ENCODE measurements at regions not wholly inside any gene's neighbourhood (a gene's known extent, or its start where the extent isn't known, plus 50 kb on each side); places are given as distances from the start of the nearest gene placed in this dataset.
"Not testable (repeated sequence)": the region's sequence is repeated elsewhere in the genome, so short reads cannot be mapped to it uniquely, and the experiment has no call there.

DNA sequence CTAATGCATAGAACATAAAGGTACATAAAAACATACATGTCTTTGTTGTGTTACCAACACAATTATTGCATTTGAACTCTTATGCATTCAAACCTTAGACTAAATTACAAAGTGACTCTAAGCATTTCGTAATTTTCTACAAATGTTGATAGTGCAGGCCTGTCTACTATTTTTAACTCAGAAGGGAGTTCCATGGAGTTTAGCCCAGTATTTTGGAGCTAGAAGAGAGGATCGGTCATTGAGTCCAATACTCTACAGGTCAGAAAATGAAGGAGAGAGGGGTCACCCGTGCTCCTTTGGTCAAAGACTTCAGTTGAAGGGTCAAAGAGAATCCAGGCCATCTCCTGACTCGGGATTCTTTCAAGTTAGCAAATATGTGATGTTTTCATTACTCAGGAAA is 55.3 kb upstream of the SRRM3 start:
- H3K4me3 ChIP-seq (ENCODE audit: low read length) = no peak overlapping the region
- H3K27ac ChIP-seq (ENCODE audit: low read depth, low read length) = no peak overlapping the region
- no peaks in the 10 kb centered on the region for H3K9me2 ChIP-seq (replicated peaks; ENCODE audit: control insufficient read depth, low read length)
- no peaks in the 10 kb centered on the region for H3K36me3 ChIP-seq (ENCODE audit: control insufficient read depth, low read length)
- H3K79me2 ChIP-seq (ENCODE audit: control insufficient read depth, low read length) = no peaks in the 10 kb centered on the region
- H3K27me3 ChIP-seq (ENCODE audit: control insufficient read depth, low read length) = peaks cover 13% of the 10 kb centered on the region; the same call in 1 of the 2 replicates
- H3K4me2 ChIP-seq (ENCODE audit: low read length) = no peak overlapping the region
- H4K20me1 ChIP-seq (ENCODE audit: control insufficient read depth, insufficient read depth, low read depth, low read length) = no peaks in the 10 kb centered on the region
- H3K4me1 ChIP-seq (ENCODE audit: control insufficient read depth, low read length) = no peaks in the 10 kb centered on the region
- TF ChIP-seq EZH2phosphoT487 (IDR thresholded peaks at IDR 0.05; ENCODE audit: borderline replicate concordance, low read length) = no peak
- TF ChIP-seq, protein P1, sequence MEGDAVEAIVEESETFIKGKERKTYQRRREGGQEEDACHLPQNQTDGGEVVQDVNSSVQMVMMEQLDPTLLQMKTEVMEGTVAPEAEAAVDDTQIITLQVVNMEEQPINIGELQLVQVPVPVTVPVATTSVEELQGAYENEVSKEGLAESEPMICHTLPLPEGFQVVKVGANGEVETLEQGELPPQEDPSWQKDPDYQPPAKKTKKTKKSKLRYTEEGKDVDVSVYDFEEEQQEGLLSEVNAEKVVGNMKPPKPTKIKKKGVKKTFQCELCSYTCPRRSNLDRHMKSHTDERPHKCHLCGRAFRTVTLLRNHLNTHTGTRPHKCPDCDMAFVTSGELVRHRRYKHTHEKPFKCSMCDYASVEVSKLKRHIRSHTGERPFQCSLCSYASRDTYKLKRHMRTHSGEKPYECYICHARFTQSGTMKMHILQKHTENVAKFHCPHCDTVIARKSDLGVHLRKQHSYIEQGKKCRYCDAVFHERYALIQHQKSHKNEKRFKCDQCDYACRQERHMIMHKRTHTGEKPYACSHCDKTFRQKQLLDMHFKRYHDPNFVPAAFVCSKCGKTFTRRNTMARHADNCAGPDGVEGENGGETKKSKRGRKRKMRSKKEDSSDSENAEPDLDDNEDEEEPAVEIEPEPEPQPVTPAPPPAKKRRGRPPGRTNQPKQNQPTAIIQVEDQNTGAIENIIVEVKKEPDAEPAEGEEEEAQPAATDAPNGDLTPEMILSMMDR (IDR thresholded peaks at IDR 0.05; ENCODE audit: low read depth, low read length, poor library complexity, severe bottlenecking) = no peak
- H3K9me3 ChIP-seq (ENCODE audit: control insufficient read depth, insufficient read depth, low read length) = no peaks in the 10 kb centered on the region
- no peaks in the 10 kb centered on the region for H3F3A ChIP-seq (ENCODE audit: control insufficient read depth, insufficient read depth)

DNA sequence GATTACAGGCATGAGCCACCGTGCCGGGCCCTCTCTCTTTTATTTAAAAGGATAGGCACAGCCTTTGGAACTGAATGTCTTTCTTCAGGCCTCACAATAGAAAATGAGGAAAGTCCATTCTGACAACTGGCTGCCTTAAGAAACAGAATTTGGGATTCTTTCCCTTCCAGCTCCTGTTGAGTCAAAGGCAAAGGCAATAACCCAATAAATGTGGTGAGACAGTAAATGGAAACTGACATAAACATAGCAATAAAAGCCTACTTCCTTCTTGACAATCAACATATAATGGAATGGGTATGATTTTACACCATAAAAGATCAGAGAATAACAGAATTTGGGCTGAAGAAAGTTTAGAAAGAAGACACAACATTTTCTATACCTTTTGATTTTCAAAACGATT is 52.7 kb upstream of the SRRM3 start:
- not testable (repeated sequence) for H3K9me2 ChIP-seq (replicated peaks; ENCODE audit: control insufficient read depth, low read length); H3K27ac ChIP-seq (ENCODE audit: low read depth, low read length); H3K4me2 ChIP-seq (ENCODE audit: low read length); H3K4me1 ChIP-seq (ENCODE audit: control insufficient read depth, low read length); H4K20me1 ChIP-seq (ENCODE audit: control insufficient read depth, insufficient read depth, low read depth, low read length); H3K36me3 ChIP-seq (ENCODE audit: control insufficient read depth, low read length); H3K79me2 ChIP-seq (ENCODE audit: control insufficient read depth, low read length); H3F3A ChIP-seq (ENCODE audit: control insufficient read depth, insufficient read depth); H3K4me3 ChIP-seq (ENCODE audit: low read length); H3K9me3 ChIP-seq (ENCODE audit: control insufficient read depth, insufficient read depth, low read length)
- H3K27me3 ChIP-seq (ENCODE audit: control insufficient read depth, low read length) = peaks cover 17% of the 10 kb centered on the region; the same call in 1 of the 2 replicates

DNA sequence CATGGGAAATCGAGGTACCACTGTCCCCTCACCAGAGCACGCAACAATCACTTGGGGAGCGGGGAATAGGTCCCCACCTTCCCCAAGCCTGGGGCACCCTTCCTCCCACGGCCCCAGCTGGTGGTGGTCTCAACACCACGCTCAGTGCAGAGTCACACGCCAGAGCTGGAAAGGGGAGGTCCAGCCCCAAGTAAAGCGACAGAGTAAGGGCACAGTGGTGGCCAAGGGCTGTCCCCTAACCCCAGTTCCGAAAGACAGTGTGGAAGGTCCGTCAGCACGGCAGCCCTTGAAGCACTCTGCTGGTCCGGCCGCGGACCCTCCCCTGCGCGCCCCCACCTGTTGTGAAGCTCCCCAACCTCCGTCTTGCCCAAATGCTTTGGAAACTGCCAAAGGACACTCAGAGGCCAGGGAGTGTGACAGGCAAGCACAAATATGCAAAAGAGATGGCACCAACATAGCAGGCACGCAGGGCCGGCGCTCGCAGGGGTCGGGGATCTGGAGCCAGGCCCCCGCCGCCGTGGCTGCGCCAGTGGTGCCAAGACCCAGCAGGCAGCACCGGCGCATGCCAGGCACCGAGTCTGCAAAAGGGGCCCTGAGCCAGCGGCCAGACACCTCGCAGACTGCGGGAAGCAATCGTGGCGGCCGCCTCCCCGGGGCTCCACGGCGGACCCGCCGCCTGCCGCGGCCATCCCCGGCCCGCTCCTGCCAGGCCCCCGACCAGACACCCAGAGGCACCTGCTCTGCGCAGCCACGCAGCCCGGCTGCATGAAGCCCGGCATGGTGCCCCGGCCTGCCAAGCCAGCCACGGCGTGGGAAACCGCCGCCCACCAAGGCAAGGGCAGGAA is 51.6 kb upstream of the SRRM3 start:
- Histone ChIP-seq H3F3A (ENCODE audit: control insufficient read depth, insufficient read depth) (no peaks in the 10 kb centered on the region), H3K27ac (ENCODE audit: low read depth, low read length) (no peak overlapping the region), H3K4me1 (ENCODE audit: control insufficient read depth, low read length) (no peaks in the 10 kb centered on the region), H3K79me2 (ENCODE audit: control insufficient read depth, low read length) (no peaks in the 10 kb centered on the region), H3K27me3 (ENCODE audit: control insufficient read depth, low read length) (peaks cover 17% of the 10 kb centered on the region; the same call in 1 of the 2 replicates), H4K20me1 (ENCODE audit: control insufficient read depth, insufficient read depth, low read depth, low read length) (no peaks in the 10 kb centered on the region), H3K9me2 (replicated peaks; ENCODE audit: control insufficient read depth, low read length) (no peaks in the 10 kb centered on the region), H3K4me3 (ENCODE audit: low read length) (no peak overlapping the region), H3K36me3 (ENCODE audit: control insufficient read depth, low read length) (no peaks in the 10 kb centered on the region), H3K4me2 (ENCODE audit: low read length) (no peak overlapping the region), H3K9me3 (ENCODE audit: control insufficient read depth, insufficient read depth, low read length) (no peaks in the 10 kb centered on the region)
- TF ChIP-seq, protein P1 (IDR thresholded peaks at IDR 0.05; ENCODE audit: low read depth, low read length, poor library complexity, severe bottlenecking) = no peak
- no peak for TF ChIP-seq EZH2phosphoT487 (IDR thresholded peaks at IDR 0.05; ENCODE audit: borderline replicate concordance, low read length)

All from DOHH2 (cell line).